PC-3 (cell line): ENCODE measurements at regions not wholly inside any gene's neighbourhood (a gene's known extent, or its start where the extent isn't known, plus 50 kb on each side); places are given as distances from the start of the nearest gene placed in this dataset.

Experiments
- CTCF ChIP-seq: fragments of 300-600 bp; sonication (generic); conservative IDR thresholded peaks from 2 replicates; pipeline ENCODE4 v1.5.1; 2017; ENCODE audit warnings: antibody characterized with exemption, low read depth, mild to moderate bottlenecking, low read length
- EZH2 ChIP-seq: fragments of 300-600 bp; sonication (generic); IDR thresholded peaks from one replicate; pipeline ENCODE4 v1.6.1; 2017; ENCODE audit warnings: antibody characterized with exemption, mild to moderate bottlenecking, low read length; ENCODE audit not compliant: unreplicated experiment
- EZH2phosphoT487 ChIP-seq: fragments of 300-600 bp; sonication (generic); IDR thresholded peaks from 2 replicates; pipeline ENCODE4 v1.6.1; 2018; ENCODE audit warnings: mild to moderate bottlenecking, antibody characterized with exemption, low read length, borderline replicate concordance

GRCh38 chr15:87799428-87799827 lies 457.1 kb downstream of the NTRK3 start:
- no peak for TF ChIP-seq EZH2
- TF ChIP-seq CTCF: no peak
- TF ChIP-seq EZH2phosphoT487: no peak
